Tibial nerve (tissue), 4 donors: ENCODE measurements at regions not wholly inside any gene's neighbourhood (a gene's known extent, or its start where the extent isn't known, plus 50 kb on each side); places are given as distances from the start of the nearest gene placed in this dataset.

Experiments used
- EP300 ChIP-seq, 2 donors: sonication (generic); formaldehyde crosslinking; IDR thresholded peaks; one replicate each; pipeline ENCODE4 v1.6.1; 2017; ENCODE audit warnings: antibody characterized with exemption in 2 of 2, mild to moderate bottlenecking in 1 of 2
- POLR2A ChIP-seq, 2 donors: fragments of 450-650 bp; IDR thresholded peaks; one replicate each; pipeline ENCODE4 v1.6.1; 2017; ENCODE audit warnings: antibody characterized with exemption in 2 of 2, mild to moderate bottlenecking in 2 of 2, moderate library complexity in 2 of 2
- TF ChIP-seq, protein P1 (sequence below), 5 experiments: fragments of 200-600 bp in 3 of 5; fragments of 450-650 bp in 2 of 5; sonication (generic) in 3 of 5; IDR thresholded peaks; one replicate each; pipeline ENCODE4 v1.5.1; 2016 to 2019; ENCODE audit warnings: antibody characterized with exemption in 5 of 5, mild to moderate bottlenecking in 3 of 5, moderate library complexity in 2 of 5

DNA sequence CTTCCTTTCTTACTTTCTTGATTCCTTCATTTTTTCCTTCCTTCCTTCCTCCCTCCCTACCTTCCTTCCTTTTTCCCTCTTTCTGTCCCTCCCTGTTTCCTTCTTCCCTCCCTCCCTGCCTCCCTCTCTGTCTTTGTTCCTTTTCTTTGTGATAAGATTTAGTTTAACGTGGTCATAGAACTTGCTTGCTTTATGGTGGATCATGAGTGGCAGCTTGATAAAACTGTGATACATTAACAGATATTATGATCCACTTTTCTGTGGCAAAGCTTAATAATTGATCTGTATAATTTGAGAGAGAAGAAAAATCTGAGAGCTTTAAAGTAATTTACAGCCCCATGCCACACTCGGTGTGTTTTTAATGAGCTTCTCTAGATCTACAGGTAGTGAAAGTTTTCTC lies 280.5 kb downstream of the RNF144B start:
- TF ChIP-seq, protein P1, sequence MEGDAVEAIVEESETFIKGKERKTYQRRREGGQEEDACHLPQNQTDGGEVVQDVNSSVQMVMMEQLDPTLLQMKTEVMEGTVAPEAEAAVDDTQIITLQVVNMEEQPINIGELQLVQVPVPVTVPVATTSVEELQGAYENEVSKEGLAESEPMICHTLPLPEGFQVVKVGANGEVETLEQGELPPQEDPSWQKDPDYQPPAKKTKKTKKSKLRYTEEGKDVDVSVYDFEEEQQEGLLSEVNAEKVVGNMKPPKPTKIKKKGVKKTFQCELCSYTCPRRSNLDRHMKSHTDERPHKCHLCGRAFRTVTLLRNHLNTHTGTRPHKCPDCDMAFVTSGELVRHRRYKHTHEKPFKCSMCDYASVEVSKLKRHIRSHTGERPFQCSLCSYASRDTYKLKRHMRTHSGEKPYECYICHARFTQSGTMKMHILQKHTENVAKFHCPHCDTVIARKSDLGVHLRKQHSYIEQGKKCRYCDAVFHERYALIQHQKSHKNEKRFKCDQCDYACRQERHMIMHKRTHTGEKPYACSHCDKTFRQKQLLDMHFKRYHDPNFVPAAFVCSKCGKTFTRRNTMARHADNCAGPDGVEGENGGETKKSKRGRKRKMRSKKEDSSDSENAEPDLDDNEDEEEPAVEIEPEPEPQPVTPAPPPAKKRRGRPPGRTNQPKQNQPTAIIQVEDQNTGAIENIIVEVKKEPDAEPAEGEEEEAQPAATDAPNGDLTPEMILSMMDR (IDR thresholded peaks at IDR 0.05), result no peak
- no peak for TF ChIP-seq POLR2A (IDR thresholded peaks at IDR 0.05)
- no peak for TF ChIP-seq EP300 (IDR thresholded peaks at IDR 0.05)
